HUDEP-2 (cell line): ENCODE measurements at regions not wholly inside any gene's neighbourhood (a gene's known extent, or its start where the extent isn't known, plus 50 kb on each side); places are given as distances from the start of the nearest gene placed in this dataset.
"Not testable (repeated sequence)": the region's sequence is repeated elsewhere in the genome, so short reads cannot be mapped to it uniquely, and the experiment has no call there.

Experiments
- DNase-seq, 76 experiments: peaks; one replicate each; lab custom pipeline; 2025; ENCODE audit not compliant: unreplicated experiment in 76 of 76; lab: John Stamatoyannopoulos, UW

DNA sequence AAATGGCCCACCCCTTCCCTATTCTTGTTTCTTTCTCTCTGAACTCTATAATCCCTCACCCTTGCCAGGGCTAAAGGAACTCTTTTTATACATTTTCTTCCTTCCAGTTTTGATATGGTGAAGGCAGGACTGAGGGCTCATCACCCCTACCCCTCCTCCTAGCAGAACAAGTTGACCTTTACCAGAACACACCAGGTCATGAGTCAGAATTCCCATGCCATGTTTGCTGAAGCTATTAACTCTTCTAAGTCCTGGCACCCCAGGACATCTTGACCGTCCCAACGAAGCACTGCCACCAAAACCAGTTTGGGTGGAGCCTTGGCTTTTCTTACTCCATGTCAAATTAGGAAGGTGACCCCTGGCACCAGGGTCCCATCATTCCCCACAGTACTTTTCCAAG lies 57.5 kb upstream of the DYNLT3 start:
- no peak for DNase-seq

DNA sequence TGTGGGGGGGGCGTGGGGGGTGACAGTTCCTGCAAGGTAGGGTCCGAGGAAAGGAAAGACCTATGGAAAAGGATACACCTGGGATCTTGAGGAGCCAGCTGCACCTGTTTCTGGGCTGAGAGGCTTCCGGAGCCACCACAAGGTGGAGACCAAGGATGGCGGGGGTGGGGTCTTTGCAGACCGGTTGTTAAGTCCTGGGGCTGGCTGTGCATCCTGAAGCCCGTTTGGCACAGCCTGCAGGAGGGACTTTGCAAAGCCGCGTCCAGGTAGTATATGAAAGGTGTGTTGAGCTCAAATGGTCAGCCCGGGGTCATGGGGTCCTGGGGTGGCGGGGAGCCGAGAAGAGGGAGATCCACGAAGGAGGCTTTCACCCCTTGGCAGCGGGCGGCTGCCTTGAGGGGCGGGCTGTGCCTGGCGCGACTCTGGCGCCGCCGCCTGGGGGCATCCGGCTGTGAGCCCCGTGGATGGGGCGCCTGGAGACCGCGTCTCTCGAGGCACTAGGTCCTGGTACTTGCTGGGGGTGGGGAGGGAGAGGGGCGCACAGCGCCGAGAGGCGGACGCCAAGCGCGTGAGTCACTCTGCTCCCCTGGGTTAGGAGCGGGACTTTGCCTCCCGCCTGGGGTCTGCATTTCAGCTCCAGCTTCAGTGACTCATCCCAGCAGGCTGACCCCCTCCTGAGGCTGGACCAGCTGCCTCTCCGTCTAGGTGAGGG lies 58.2 kb upstream of the DYNLT3 start:
- DNase-seq, result no peak

DNA sequence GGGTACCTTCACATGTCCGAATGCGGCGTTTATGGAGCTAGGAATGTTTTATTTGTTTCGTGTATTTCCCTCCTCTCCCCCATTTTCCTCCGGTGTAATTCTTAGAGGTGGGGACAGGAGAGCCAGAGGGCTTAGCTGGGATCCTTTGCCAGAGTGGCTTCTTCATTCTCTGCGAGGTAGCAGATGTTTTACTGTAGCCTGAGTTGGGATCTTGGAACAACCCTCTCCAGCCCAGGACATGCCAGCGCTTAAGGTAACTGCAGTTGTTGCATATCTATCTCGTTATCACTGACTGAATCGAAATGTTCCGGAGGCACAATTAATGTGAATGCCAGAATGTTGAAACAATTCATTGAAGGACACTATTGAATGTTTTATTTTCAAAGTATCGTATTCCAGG lies 59.0 kb upstream of the DYNLT3 start:
- no peak for DNase-seq

DNA sequence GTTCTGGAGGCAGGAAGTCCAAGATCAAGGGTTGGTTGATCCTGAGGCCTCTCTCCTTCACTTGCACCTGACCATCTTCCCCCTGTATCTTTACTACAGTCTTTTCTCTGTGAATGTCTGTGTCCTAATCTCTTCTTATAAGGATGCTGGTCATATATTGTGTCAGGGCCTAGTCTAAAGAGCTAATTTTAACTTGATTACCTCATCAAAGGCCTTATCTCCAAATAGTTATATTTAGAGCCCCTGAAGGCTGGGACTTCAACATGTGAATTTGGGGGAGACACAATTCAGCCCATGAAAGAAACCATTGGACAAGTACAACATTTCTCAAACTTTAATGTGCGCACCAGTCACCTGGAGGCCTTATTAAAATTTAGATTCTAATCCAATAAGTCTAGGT lies 62.8 kb upstream of the DYNLT3 start:
- DNase-seq, result no peak

GRCh38 chrX:37912304-37912703 lies 64.9 kb upstream of the DYNLT3 start:
- no peak for DNase-seq

GRCh38 chrX:37912777-37913176 lies 65.4 kb upstream of the DYNLT3 start:
- no peak for DNase-seq

DNA sequence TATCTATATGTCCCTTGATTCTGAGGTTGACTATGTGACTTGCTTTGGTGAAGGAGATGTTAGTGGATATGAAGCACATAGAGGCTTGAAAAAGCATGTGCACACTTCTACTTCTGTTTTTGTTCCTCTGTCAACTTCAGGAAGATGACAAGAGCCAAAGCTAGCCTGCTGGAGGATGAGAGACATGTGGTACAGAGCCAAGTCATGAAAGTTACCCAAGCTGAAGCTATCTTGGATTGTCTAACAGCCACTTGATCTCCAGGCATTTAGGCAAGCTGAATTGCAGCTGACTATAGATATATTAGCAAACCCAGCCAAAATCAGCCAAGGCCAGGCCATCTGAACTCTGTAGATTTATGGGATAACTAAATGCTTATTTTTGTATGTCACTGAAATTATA lies 70.8 kb upstream of the DYNLT3 start:
- no peak for DNase-seq

DNA sequence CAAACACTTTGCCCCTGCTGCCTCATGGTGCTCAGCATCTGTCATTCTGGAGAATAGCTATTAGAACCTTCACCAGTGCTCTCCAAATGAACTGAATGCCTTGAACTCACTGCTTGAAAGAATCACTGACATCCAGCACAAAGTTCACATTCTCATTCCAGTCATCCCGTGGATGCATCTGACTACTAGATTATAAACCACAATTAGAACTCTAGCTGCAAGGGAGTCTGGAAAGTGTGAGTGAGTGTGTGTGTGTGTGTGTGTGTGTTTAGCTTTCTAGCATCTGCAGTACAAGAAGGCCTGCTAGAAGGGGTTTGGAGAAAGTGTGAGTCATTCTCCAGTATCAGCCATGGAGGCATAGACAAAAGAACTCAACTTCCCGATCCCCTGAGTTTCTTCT lies 71.3 kb upstream of the DYNLT3 start:
- no peak for DNase-seq

- no peak for DNase-seq
Measured at GRCh38 chrX:37921758-37922157, 74.4 kb upstream of the DYNLT3 start.

DNA sequence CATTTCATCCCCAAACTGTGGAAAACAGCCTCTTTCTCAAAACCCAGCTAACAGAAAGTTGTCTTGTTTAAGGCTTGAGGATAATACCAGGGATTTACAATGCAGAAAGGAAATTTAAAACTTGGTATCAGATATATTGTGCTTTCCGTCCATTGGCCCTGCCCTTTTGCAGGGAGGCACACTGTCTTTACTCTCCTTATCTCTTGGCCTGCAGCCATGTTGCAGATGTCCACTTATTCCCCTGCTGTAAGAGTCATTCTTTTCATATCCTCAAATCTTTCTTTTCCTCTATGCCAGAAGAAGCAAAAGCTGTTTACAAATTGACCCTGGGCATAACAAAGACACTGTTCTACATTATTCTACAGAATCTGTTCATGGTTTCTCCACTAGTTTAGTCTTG lies 75.6 kb upstream of the DYNLT3 start:
- DNase-seq, result peak in 23 of 76 experiments; percentile 0 to 17 (median 4)

DNA sequence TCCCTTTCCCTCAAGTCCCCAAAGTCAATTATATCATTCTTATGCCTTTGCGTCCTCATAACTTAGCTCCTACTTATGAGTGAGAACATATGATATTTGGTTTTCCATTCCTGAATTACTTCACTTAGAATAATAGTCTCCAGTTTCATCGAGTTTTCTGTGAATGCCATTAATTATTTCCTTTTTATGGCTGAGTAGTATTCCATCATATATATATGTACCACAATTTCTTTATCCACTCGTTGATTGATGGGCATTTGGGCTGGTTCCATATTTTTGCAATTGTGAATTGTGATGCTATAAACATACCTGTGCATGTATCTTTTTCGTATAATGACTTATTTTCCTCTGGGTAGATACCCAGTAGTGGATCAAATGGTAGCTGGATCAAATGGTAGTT lies 78.4 kb upstream of the DYNLT3 start:
- DNase-seq, result not testable (repeated sequence)

DNA sequence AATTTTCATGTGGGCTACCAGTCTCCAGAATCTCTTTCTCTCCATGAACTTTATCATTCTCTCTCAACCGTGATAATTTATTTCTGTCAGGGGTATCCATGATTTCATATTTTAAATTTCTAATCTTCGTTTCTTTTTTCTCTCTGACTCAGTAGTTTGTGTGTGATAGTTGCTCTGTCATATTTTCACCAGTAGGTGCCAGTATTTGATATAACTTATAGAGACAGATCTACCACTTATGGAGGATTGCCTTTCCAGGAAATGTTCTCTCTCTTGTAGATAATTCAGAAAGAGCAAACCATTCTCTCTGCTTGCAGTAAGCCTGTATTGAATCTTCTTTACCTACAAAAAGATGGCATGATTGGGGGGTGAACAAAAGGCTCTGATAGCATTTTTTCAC lies 79.3 kb upstream of the DYNLT3 start:
- DNase-seq, result peak in 8 of 76 experiments; percentile 0 to 22 (median 8)

DNA sequence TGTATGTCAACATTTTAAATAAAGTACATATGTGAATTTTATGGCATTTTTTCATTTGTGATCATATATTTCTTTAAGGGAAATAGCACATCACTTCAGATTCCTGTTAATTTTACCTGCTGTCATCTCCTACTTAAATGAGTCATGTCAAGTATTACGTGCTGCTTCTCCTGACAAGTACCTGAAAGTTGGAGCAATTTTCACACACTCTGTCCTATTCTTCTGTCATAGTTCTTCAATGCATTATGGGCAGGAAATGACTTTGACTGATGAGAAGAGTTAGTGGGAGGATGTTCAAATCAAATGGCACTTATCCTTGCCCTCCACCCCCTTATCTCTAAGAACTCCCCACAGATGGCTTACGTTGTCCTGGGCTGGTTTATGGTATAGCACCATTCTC lies 64.2 kb upstream of the SYTL5 start:
- no peak for DNase-seq

GRCh38 chrX:37943554-37944344 lies 62.6 kb upstream of the SYTL5 start:
- no peak for DNase-seq

- DNase-seq, result no peak
Measured at GRCh38 chrX:37946197-37946596, 60.2 kb upstream of the SYTL5 start.

- DNase-seq, result no peak
Measured at GRCh38 chrX:37955273-37955672, 51.1 kb upstream of the SYTL5 start.

- DNase-seq, result no peak
Measured at GRCh38 chrX:37956223-37956622, 50.1 kb upstream of the SYTL5 start.
